CD4-positive, alpha-beta memory T cell (primary cell): ENCODE measurements at regions not wholly inside any gene's neighbourhood (a gene's known extent, or its start where the extent isn't known, plus 50 kb on each side); places are given as distances from the start of the nearest gene placed in this dataset.
"Not testable (repeated sequence)": the region's sequence is repeated elsewhere in the genome, so short reads cannot be mapped to it uniquely, and the experiment has no call there.

Experiments used
- CTCF ChIA-PET: fragments of 350-600 bp; sonication (Branson Sonifier 250); formaldehyde crosslinking; loops from one replicate; lab custom pipeline; 2021; ENCODE audit warnings: inconsistent platforms; ENCODE audit not compliant: partially characterized antibody; lab: Charles Lee
- POLR2A ChIA-PET: fragments of 350-600 bp; sonication (Branson Sonifier 250); formaldehyde crosslinking; loops from one replicate; lab custom pipeline; 2021; ENCODE audit not compliant: partially characterized antibody; lab: Charles Lee
- DNase-seq, 5 donors: peaks; one replicate each; pipeline versions ENCODE4 v3.0.0 to v3.0.0-alpha.2; 2020 to 2022; ENCODE audit warnings: mixed read lengths in 1 of 5
- H3K27ac ChIP-seq: one replicate; pipeline ENCODE4 v1.7.0; 2013; ENCODE audit warnings: low read depth, low read length
- H3K27me3 ChIP-seq: 2 replicates; pipeline ENCODE4 v1.7.0; 2013; ENCODE audit warnings: mild to moderate bottlenecking, low read length, moderate library complexity; ENCODE audit not compliant: insufficient read depth
- H3K36me3 ChIP-seq: 2 replicates; pipeline ENCODE4 v1.7.0; 2013; ENCODE audit warnings: mild to moderate bottlenecking, low read length, moderate library complexity; ENCODE audit not compliant: insufficient read depth
- H3K4me1 ChIP-seq: 2 replicates; pipeline ENCODE4 v1.7.0; 2013; ENCODE audit warnings: mild to moderate bottlenecking, low read length, moderate library complexity; ENCODE audit not compliant: insufficient read depth
- H3K4me3 ChIP-seq, 2 donors: one replicate each; pipeline ENCODE4 v1.7.0; 2013; ENCODE audit warnings: low read length in 2 of 2, mild to moderate bottlenecking in 1 of 2
- H3K9me3 ChIP-seq, 2 donors: one replicate each; pipeline ENCODE4 v1.7.0; 2013; ENCODE audit warnings: low read length in 2 of 2, control low read depth in 1 of 2; ENCODE audit not compliant: control insufficient read depth in 1 of 2
- H3K27ac Mint-ChIP-seq, 7 donors: one replicate each; pipeline ENCODE4 v1.8.0; 2020 to 2021; ENCODE audit warnings: mixed read lengths in 7 of 7, mild to moderate bottlenecking in 6 of 7, inconsistent platforms in 3 of 7, moderate library complexity in 3 of 7
- H3K27me3 Mint-ChIP-seq, 2 donors: one replicate each; pipeline ENCODE4 v1.8.0; 2020 to 2021; ENCODE audit warnings: mixed read lengths in 2 of 2
- H3K36me3 Mint-ChIP-seq, 2 donors: one replicate each; pipeline ENCODE4 v1.8.0; 2020 to 2021; ENCODE audit warnings: mixed read lengths in 2 of 2, inconsistent platforms in 1 of 2, mild to moderate bottlenecking in 1 of 2
- H3K4me1 Mint-ChIP-seq, 4 donors: one replicate each; pipeline ENCODE4 v1.8.0; 2020 to 2021; ENCODE audit warnings: mixed read lengths in 4 of 4, mild to moderate bottlenecking in 1 of 4
- H3K4me3 Mint-ChIP-seq, 8 donors: one replicate each; pipeline ENCODE4 v1.8.0; 2020 to 2021; ENCODE audit warnings: mixed read lengths in 8 of 8, mild to moderate bottlenecking in 7 of 8, moderate library complexity in 6 of 8, inconsistent platforms in 3 of 8
- H3K9me3 Mint-ChIP-seq, 8 donors: one replicate each; pipeline ENCODE4 v1.8.0; 2020 to 2021; ENCODE audit warnings: mixed read lengths in 8 of 8, mild to moderate bottlenecking in 5 of 8, inconsistent platforms in 3 of 8, moderate library complexity in 1 of 8
- intact Hi-C: fragments of 100-400 bp; cut with micrococcal nuclease; formaldehyde crosslinking; loops from one replicate; pipeline ENCODE4 v1.15.1; 2023

DNA sequence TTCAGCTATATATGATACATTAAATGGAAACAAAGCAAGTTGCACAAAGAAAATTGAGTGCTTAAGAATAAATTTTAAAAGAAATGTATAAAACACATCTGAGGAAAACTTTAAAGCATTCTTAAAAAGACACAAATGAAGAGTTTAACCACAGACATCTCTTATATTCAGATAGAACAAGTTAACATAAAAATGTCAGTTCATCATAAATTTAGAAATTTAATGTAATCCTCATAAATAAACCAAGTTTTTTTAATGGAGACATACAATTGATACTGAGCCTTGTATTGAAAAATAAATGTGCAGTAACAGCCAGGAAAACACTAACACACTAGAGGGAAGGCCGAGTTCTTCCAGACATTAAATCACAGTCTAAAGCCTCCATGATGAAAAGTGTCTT lies 243.9 kb upstream of the MKLN1 start:
- ChIA-PET CTCF (no interaction called here), POLR2A (no interaction called here)
- no peaks in the 10 kb centered on the region for H3K27me3 ChIP-seq
- DNase-seq, result no peak
- Mint-ChIP-seq H3K4me1 (peaks cover 40 to 68% (median 57%) of the 10 kb centered on the region in 4 donors), H3K9me3 (peaks cover 0 to 32% (median 0%) of the 10 kb centered on the region in 8 donors), H3K36me3 (peaks cover 33 to 47% of the 10 kb centered on the region in 2 donors), H3K27ac (peak overlapping the region in 2 of 7 donors; percentile 57 to 74), H3K4me3 (peak overlapping the region in 3 of 8 donors; percentile 20 to 58 (median 52)), H3K27me3 (no peaks in the 10 kb centered on the region)
- H3K9me3 ChIP-seq, result no peaks in the 10 kb centered on the region
- H3K36me3 ChIP-seq, result peaks cover 5% of the 10 kb centered on the region
- H3K4me1 ChIP-seq, result peaks cover 80% of the 10 kb centered on the region
- H3K4me3 ChIP-seq, result no peak overlapping the region
- H3K27ac ChIP-seq, result no peak overlapping the region
- intact Hi-C loops, result no loop called here

DNA sequence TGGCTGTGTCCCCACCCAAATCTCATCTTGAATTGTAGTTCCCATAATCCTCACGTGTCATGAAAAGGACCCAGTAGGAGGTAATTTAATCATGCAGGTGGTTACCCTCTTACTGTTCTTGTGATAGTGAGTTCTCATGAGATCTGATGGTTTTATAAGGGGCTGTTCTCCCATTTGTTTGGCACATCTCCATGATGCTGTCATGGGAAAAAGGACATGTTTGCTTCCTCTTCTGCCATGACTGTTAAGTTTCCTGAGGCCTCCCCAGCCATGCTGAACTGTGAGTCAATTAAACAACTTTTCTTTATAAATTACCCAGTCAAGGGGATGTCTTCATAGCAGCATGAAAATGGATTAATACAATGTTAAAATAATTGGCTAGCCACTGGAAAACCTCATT lies 243.3 kb upstream of the MKLN1 start:
- Mint-ChIP-seq H3K27ac (peak overlapping the region in 5 of 7 donors; percentile 34 to 72 (median 38)), H3K4me3 (peak overlapping the region in 4 of 8 donors; percentile 18 to 32 (median 24)), H3K9me3 (peaks cover 0 to 32% (median 0%) of the 10 kb centered on the region in 8 donors), H3K36me3 (peaks cover 35 to 49% of the 10 kb centered on the region in 2 donors), H3K4me1 (peaks cover 43 to 72% (median 60%) of the 10 kb centered on the region in 4 donors)
- DNase-seq, H3K36me3 ChIP-seq, H3K27me3 Mint-ChIP-seq, POLR2A ChIA-PET, H3K4me3 ChIP-seq, H3K27me3 ChIP-seq, H3K9me3 ChIP-seq, intact Hi-C loops, CTCF ChIA-PET, H3K27ac ChIP-seq: not testable (repeated sequence)
- H3K4me1 ChIP-seq, result peaks cover 79% of the 10 kb centered on the region

DNA sequence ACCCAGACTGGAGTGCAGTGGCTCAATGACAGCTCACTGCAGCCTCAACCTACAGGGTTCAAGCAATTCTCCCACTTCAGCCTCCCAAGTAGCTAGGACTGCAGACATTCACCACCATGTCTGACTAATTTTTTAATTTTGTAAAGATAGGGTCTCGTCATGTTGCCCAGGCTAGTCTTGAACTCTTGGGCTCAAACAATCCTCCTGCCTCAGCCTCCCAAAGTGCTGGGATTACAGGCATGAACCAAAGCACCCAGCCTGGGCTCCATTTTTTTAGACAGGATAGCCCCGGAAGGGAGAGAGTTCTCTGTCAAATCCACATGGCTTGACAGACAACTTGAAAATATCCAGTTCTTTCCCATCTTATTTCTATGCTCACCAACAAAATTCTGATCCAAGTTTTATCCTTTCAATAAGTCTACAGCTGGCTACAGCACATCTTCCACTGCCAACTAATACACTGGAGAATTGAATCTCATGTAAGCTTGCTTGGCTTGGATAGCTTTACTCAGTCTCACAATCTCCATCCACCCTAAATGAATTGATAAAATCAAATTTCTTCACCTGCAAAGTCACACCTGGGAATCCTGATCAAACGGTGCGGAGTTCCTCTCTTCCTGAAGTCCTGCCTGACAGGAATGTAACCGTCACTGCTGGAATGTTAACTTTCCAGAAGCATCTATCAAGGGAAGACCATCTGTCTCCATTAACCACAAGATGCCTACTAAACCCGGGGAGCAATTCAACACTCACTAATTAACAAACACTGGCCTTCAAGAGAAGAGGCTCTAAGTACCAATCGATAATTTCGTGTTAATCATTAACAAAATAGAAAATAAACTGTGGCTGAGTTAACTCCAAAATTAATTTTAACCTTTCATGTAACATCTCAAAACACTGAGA lies 239.7 kb upstream of the MKLN1 start:
- Mint-ChIP-seq H3K4me1 (peaks cover 61 to 94% (median 77%) of the 10 kb centered on the region in 4 donors), H3K9me3 (peaks cover 0 to 50% (median 0%) of the 10 kb centered on the region in 8 donors), H3K27ac (peak overlapping the region in 5 of 7 donors; percentile 26 to 76 (median 37)), H3K36me3 (peaks cover 41 to 68% of the 10 kb centered on the region in 2 donors), H3K27me3 (no peaks in the 10 kb centered on the region), H3K4me3 (peak overlapping the region in 6 of 8 donors; percentile 1 to 75 (median 54))
- H3K36me3 ChIP-seq, result peaks cover 8% of the 10 kb centered on the region
- H3K4me3 ChIP-seq, result no peak overlapping the region
- no peak for DNase-seq
- CTCF ChIA-PET, result interaction anchor here (0.9 to 2.8 kb wide), 8 partner anchors 9 to 215 kb away, joined by 3 to 8 read pairs (median 4); no protein-coding TSS in a partner anchor
- intact Hi-C loops, result no loop called here
- no peaks in the 10 kb centered on the region for H3K9me3 ChIP-seq
- H3K27me3 ChIP-seq, result no peaks in the 10 kb centered on the region
- H3K27ac ChIP-seq, result no peak overlapping the region
- H3K4me1 ChIP-seq, result peaks cover 76% of the 10 kb centered on the region
- POLR2A ChIA-PET, result interaction anchor here (1.3 to 2.6 kb wide), 4 partner anchors 9 to 22 kb away, joined by 3 to 13 read pairs (median 6); no protein-coding TSS in a partner anchor

DNA sequence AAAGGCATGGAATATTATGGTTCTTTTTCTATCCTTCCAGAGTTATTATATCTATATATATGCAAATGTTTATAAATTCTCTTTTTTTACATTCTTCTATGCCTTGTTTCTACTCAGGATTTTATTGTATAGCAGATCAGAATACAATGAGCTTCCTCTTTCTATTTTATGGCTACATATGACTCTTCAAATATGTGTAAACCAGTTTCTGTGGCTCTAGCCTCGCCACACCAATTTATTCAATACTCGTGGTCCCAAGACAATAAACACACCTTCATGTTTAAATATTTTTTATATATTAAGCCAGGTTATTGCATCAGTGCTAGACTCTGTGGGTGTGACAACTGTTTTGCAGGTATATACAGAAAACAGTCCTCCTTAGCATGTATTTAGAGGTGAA lies 237.5 kb upstream of the MKLN1 start:
- CTCF ChIA-PET, result interaction anchor here (1.0 to 1.2 kb wide), 4 partner anchors 15 to 25 kb away, joined by 3 to 4 read pairs (median 3); no protein-coding TSS in a partner anchor
- POLR2A ChIA-PET, result interaction anchor here (0.7 to 1.7 kb wide), 2 partner anchors 16 to 146 kb away, joined by 3 to 7 read pairs; no protein-coding TSS in a partner anchor
- Histone ChIP-seq H3K27me3 (no peaks in the 10 kb centered on the region), H3K4me1 (peaks cover 77% of the 10 kb centered on the region), H3K4me3 (no peak overlapping the region), H3K27ac (no peak overlapping the region), H3K36me3 (peaks cover 8% of the 10 kb centered on the region), H3K9me3 (no peaks in the 10 kb centered on the region)
- no peaks in the 10 kb centered on the region for H3K27me3 Mint-ChIP-seq
- peaks cover 36 to 68% of the 10 kb centered on the region in 2 donors for H3K36me3 Mint-ChIP-seq
- peak in 1 of 5 donors; percentile 18 for DNase-seq
- H3K27ac Mint-ChIP-seq, result peak overlapping the region in 3 of 7 donors; percentile 25 to 51 (median 37)
- intact Hi-C loops, result no loop called here
- peak overlapping the region in 1 of 8 donors; percentile 4 for H3K4me3 Mint-ChIP-seq
- H3K9me3 Mint-ChIP-seq, result peaks cover 0 to 56% (median 0%) of the 10 kb centered on the region in 8 donors
- H3K4me1 Mint-ChIP-seq, result peaks cover 53 to 92% (median 74%) of the 10 kb centered on the region in 4 donors

DNA sequence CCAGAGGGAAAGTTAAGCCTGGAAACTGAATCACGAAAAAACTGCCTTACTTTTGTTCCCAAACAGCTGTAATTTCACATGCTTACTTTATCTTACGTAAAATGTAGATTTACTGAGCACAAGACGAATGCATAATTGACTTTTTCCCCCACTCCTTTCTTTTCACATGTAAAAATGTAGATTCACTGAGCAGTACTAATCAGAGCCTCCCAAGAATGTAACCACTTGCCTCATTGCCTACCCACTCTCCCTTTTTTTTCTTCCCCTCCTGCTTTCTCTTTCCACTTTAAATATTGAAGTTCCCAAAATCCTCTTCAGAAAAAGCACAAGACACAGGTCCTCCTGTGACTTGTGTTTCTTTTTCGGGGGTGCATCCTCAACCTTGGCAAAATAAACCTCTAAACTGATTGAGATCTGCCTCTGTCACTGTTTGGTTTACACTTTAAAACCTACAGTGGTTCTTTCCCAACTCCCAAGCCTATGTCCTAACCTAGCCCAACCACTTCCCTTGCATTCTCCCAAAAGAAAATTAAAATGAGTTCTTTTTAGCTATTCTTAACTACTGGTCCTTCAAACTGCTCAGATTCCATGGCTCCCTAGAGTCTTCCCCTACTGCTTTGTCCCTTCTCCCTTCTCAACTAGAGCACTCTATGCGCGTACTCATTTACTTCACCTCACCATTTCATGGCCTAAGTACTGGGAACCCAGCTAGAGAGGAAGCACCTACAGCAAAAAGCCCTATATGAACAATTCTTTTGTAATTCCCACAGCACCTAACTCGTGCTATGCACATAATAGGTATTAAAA lies 236.6 kb upstream of the MKLN1 start:
- peaks cover 0 to 53% (median 0%) of the 10 kb centered on the region in 8 donors for H3K9me3 Mint-ChIP-seq
- H3K36me3 Mint-ChIP-seq, result peaks cover 34 to 68% of the 10 kb centered on the region in 2 donors
- ChIA-PET CTCF (interaction anchor here (1.2 kb wide), 1 partner anchor 26 kb away, joined by 3 read pairs; no protein-coding TSS in a partner anchor), POLR2A (interaction anchor here (0.8 to 2.2 kb wide), 3 partner anchors 14 to 248 kb away, joined by 3 to 9 read pairs (median 4); no protein-coding TSS in a partner anchor)
- no peaks in the 10 kb centered on the region for H3K27me3 Mint-ChIP-seq
- no peaks in the 10 kb centered on the region for H3K9me3 ChIP-seq
- intact Hi-C loops, result no loop called here
- H3K4me3 ChIP-seq, result no peak overlapping the region
- no peak overlapping the region for H3K27ac ChIP-seq
- peaks cover 8% of the 10 kb centered on the region for H3K36me3 ChIP-seq
- H3K4me1 Mint-ChIP-seq, result peaks cover 51 to 94% (median 73%) of the 10 kb centered on the region in 4 donors
- H3K27me3 ChIP-seq, result no peaks in the 10 kb centered on the region
- H3K4me3 Mint-ChIP-seq, result peak overlapping the region in 7 of 8 donors; percentile 4 to 72 (median 44)
- H3K4me1 ChIP-seq, result peaks cover 79% of the 10 kb centered on the region
- DNase-seq, result no peak
- peak overlapping the region; percentile 5 to 92 (median 78) for H3K27ac Mint-ChIP-seq

DNA sequence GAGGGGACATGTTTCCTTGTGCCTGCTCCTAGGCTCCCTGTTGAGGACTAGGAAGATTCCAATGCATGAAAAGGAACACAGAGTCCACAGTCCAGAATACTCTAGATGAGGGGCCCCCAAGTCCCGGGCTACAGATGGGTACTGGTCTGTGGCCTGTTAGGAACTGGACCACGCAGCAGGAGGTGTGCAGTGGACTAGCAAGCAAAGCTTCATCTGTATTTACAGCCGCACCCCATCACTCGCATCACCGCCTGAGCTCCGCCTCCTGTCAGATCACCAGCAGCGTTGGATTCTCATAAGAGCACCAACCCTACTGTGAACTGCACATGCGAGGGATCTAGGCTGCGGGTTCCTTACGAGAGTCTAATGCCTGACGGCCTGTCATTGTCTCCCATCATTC lies 233.0 kb upstream of the MKLN1 start:
- CTCF ChIA-PET, result no interaction called here
- Mint-ChIP-seq H3K4me1 (peaks cover 66 to 100% (median 83%) of the 10 kb centered on the region in 4 donors), H3K9me3 (peaks cover 0 to 39% (median 0%) of the 10 kb centered on the region in 8 donors), H3K36me3 (peaks cover 45 to 80% of the 10 kb centered on the region in 2 donors), H3K27ac (peak overlapping the region in 3 of 7 donors; percentile 27 to 90 (median 71)), H3K4me3 (peak overlapping the region in 3 of 8 donors; percentile 9 to 58 (median 43)), H3K27me3 (no peaks in the 10 kb centered on the region)
- POLR2A ChIA-PET, result interaction anchor here (1.5 to 3.8 kb wide), 2 partner anchors 10 to 12 kb away, joined by 4 to 22 read pairs; no protein-coding TSS in a partner anchor
- peaks cover 96% of the 10 kb centered on the region for H3K4me1 ChIP-seq
- no peak overlapping the region for H3K4me3 ChIP-seq
- H3K27me3 ChIP-seq, result no peaks in the 10 kb centered on the region
- H3K9me3 ChIP-seq, result no peaks in the 10 kb centered on the region
- intact Hi-C loops, result no loop called here
- no peak overlapping the region for H3K27ac ChIP-seq
- peak in 4 of 5 donors; percentile 28 to 53 (median 32) for DNase-seq
- H3K36me3 ChIP-seq, result peaks cover 8% of the 10 kb centered on the region
